NCI-H2029 treated with DMSO at 0.1 percent for 48 hours (cell line): ENCODE measurements at regions not wholly inside any gene's neighbourhood (a gene's known extent, or its start where the extent isn't known, plus 50 kb on each side); places are given as distances from the start of the nearest gene placed in this dataset.
A peak's percentile ranks its signal among the peaks of the same experiment; 100 is the strongest.

ENCODE experiments used
- DNase-seq: peaks from one replicate; lab custom pipeline; 2025; lab: John Stamatoyannopoulos, UW

- DNase-seq: no peak
Measured at GRCh38 chr4:165723051-165723795, 149.8 kb upstream of the TLL1 start.

GRCh38 chr4:165724786-165725185, 148.3 kb upstream of the TLL1 start:
- DNase-seq: no peak

GRCh38 chr4:165725352-165725751, 147.7 kb upstream of the TLL1 start:
- DNase-seq: no peak

GRCh38 chr4:165726831-165727230, 146.2 kb upstream of the TLL1 start:
- DNase-seq: no peak

GRCh38 chr4:165737309-165737972, 135.6 kb upstream of the TLL1 start:
- no peak for DNase-seq

- DNase-seq: no peak
Measured at GRCh38 chr4:165738571-165738970, 134.5 kb upstream of the TLL1 start.

- DNase-seq: no peak
Measured at GRCh38 chr4:165740911-165741310, 132.1 kb upstream of the TLL1 start.

- DNase-seq: no peak
Measured at GRCh38 chr4:165743422-165743821, 129.6 kb upstream of the TLL1 start.

GRCh38 chr4:165744370-165744769, 128.7 kb upstream of the TLL1 start:
- no peak for DNase-seq

- DNase-seq: no peak
Measured at GRCh38 chr4:165748321-165748720, 124.7 kb upstream of the TLL1 start.

GRCh38 chr4:165751882-165752281, 121.2 kb upstream of the TLL1 start:
- no peak for DNase-seq

- no peak for DNase-seq
Measured at GRCh38 chr4:165754664-165755063, 118.4 kb upstream of the TLL1 start.

GRCh38 chr4:165756836-165757235, 116.2 kb upstream of the TLL1 start:
- no peak for DNase-seq

- no peak for DNase-seq
Measured at GRCh38 chr4:165757451-165757850, 115.6 kb upstream of the TLL1 start.

- no peak for DNase-seq
Measured at GRCh38 chr4:165758086-165758485, 115.0 kb upstream of the TLL1 start.

GRCh38 chr4:165760182-165760581, 112.9 kb upstream of the TLL1 start:
- no peak for DNase-seq

GRCh38 chr4:165761963-165762362, 111.1 kb upstream of the TLL1 start:
- no peak for DNase-seq

- DNase-seq: no peak
Measured at GRCh38 chr4:165763640-165764039, 109.4 kb upstream of the TLL1 start.

GRCh38 chr4:165765053-165765452, 108.0 kb upstream of the TLL1 start:
- no peak for DNase-seq

- no peak for DNase-seq
Measured at GRCh38 chr4:165766018-165766417, 107.0 kb upstream of the TLL1 start.

- DNase-seq: peak; percentile 23
Measured at GRCh38 chr4:165766976-165767375, 106.1 kb upstream of the TLL1 start.

- DNase-seq: no peak
Measured at GRCh38 chr4:165767671-165768070, 105.4 kb upstream of the TLL1 start.

- no peak for DNase-seq
Measured at GRCh38 chr4:165768281-165768680, 104.8 kb upstream of the TLL1 start.

GRCh38 chr4:165774326-165774725, 98.7 kb upstream of the TLL1 start:
- no peak for DNase-seq
